Umbilical cord (tissue), 1 donor: ENCODE measurements at regions not wholly inside any gene's neighbourhood (a gene's known extent, or its start where the extent isn't known, plus 50 kb on each side); places are given as distances from the start of the nearest gene placed in this dataset.

Source experiments
- DNase-seq: peaks from one replicate; pipeline ENCODE4 v3.0.0-alpha.2; 2015; ENCODE audit warnings: low spot score

DNA sequence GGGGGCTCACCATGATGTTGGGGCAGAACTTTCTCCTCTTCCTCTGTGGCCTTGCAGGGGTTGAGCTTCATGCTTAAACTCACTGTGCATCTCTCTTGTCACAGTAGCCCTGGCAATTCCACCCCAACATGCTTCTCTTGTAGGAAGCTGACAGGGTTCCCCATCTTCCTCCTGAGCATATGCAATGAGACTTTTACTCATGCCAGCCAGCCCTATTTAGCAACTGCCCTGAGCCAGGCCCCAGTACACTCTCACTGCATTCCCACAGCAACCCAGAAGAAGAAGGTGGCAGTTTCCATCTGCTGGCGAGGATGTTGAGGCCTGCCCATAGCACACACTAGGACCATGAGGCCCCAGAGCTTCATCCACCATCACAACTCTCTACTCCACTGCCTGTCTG, 72.2 kb upstream of the TEX51 start:
- DNase-seq: no peak

DNA sequence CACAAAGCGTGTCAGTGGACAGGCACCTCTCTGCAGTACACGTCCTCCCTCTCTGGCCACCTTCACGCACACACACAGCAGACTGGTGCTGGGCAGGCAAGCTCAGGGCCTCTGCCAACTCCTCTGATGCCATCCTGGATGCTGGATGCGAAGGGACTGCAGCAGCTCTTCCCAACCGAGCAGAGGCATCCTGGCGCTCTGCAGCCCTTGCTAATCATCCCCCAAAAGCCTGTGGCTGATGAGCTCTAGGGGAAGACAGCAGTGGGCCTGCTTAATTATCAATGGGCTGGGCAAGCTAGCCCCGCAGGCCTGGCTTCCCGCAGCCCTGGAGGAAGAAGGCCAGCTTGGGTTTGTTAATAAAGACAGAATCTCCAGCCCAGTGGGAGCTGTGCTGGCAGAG, 71.3 kb upstream of the TEX51 start:
- no peak for DNase-seq

DNA sequence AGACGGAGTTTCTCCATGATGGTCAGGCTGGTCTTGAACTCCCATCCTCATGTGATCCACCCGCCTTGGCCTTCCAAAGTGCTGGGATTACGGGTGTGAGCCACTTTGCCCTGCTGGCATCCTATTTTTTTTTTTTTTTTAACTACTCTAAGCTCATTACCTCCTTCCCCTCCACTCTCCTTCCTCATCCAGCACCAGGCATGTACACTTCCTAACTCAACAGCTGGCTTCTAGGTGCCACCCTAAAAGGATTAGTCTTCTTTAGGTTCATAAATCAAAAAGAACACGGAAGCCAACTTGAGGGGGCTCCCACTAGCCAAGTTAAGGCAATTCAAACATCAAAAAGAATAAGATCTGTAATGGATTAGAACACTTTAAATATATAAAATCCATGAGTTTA, 70.6 kb upstream of the TEX51 start:
- DNase-seq: no peak

DNA sequence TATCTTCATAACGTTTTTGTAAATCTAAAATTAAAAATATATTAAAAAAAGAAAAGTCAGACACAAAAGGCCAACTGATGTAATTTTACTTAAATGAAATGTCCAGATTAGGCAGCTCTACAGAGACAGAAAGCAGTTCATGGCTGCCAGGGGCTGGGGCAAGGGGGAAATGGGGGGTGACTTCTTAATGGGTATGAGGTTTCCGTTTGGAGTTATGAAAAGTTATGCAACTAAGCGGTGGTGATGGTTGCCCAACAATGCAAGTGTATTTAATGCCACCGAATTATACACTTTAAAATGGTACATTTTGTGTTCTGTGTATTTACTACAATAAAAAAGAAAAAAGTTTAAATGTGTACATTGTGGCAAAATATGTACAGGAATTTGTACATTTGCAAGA, 70.2 kb upstream of the TEX51 start:
- DNase-seq: no peak

DNA sequence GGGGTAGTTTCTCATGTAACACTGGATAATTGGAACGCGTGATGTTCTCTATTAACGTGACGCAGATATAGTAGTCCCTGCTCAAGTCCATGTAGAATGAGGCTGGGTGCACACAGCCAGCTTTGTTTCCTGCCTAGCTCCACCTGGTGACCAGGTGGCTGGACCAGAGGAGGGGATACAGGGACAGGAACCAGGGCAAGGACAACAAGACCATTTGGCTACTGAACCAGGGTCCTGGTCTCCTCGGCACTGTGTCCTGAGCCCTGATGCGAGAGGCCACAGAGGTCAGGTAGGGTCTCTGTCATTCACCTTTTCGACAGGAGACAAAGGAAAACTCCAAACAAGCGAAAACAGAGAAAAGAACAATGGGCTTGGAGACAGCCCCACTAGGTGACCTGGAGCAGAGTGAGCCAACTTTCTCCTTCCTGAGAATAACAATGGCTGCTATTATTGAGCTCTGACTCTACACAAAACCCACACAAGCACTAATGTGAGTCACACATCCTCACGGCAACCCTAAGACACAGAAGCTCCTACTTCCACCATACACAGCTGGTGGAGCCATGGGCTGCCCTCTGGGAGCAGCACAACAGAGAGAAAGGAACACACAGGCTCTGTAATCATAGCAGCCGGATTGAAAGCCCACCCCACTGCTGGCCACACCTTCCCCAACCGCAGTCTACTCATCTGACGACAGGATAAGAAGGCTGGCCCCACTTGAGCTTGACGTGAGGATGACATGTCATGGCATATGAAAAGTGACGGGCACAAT, 67.3 kb upstream of the TEX51 start:
- DNase-seq: no peak

DNA sequence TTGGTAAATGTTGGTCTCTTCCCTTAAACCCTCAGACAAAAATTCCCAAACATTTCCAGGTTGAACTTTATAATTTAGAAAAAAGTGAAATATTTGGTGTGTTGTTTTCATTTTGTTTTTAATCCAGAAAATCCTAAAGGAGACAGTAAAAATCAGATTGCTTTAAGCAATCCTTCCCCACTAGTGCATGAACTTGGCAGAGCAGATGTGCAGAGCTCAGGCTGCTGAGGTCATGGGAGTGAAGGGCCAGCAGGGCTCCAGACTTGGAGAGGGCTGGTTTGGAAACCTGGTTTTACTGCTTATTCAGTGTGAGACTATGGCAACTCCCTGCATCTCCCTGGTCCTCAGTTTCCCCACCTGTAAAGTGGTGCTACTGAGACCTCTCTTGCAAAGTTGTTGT, 66.7 kb upstream of the TEX51 start:
- DNase-seq: peak; percentile 17

DNA sequence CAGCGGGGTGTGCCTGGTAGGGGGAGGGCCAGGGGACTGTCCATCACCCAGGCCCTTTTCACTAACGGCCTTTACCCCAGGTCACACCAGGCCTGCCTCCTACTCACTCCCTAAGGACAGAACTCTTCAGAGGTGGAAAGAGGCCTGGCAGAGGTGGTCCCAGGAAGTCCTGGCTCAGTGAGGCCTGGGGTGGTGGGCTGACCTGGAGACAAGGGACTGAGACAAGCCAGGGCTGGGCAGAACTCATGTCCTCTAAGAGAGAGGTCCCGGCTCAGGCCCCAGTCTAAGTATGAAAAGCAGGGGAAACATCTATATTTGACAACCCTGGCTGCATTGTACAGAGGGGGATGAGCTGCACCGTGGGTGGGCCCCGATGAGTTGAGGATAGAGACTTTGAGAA, 65.9 kb upstream of the TEX51 start:
- DNase-seq: no peak

DNA sequence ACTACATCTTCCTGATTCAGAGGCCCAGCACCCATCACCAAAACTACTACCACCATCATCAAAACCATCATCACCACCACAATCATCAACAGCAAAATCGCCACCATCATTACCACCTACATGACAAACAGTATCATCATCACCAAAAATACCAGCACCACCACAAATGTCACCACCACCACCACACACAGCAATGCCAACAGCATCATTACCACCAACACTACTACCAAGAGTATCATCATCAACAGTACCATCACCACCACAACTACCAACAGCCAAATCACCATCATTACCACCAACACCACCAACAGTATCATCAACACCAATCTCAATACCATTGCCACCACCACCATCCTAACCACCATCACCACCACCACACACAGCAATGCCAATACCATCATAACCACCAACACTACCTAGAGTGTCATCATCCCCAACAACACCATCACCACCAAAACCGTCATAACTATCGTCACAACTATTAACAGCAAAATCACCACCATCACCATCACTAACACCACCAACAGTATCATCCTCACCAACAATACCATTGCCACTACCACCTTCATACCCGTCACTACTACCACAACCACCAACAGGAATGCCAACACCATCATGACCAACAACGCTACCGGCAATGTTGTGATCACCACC, 64.6 kb upstream of the TEX51 start:
- DNase-seq: no peak

DNA sequence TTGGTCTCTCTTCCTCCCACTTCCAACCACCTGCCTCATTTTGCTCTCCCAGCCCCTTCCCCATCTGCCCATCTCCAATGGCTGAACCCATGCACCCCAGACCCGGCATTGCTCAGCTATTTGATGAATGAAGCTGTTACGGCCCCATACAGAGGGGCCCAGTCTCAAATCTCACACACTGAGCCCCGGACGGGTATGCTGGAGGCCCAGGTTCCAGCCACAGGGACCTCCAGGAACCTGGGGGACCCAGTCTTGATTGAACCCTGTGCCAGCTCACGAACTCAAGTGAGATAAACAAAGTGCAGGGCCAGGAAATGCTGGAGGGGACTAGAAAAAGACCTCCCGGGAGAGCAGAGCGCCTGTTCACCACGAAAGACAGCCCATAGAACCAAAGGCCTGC, 63.4 kb upstream of the TEX51 start:
- DNase-seq: no peak

DNA sequence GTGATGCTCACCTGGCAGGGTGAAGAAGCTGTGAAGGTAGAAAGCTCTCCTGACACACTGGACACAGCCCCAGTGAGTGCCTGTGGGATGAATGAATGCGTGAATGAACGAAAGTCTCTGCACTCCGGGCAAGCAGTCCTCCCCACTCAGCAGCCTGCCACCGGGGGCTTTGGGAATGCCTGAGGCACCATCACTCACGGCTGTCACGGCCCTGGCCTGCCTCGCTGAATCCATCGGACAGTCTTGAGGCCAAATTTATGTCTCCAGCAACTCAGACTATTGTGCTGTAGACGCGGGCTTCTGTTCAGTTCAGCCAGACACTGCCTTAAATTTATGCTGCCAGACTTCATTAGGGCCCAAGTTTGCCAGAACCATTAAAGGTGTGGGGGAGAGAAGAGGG, 62.9 kb upstream of the TEX51 start:
- no peak for DNase-seq

DNA sequence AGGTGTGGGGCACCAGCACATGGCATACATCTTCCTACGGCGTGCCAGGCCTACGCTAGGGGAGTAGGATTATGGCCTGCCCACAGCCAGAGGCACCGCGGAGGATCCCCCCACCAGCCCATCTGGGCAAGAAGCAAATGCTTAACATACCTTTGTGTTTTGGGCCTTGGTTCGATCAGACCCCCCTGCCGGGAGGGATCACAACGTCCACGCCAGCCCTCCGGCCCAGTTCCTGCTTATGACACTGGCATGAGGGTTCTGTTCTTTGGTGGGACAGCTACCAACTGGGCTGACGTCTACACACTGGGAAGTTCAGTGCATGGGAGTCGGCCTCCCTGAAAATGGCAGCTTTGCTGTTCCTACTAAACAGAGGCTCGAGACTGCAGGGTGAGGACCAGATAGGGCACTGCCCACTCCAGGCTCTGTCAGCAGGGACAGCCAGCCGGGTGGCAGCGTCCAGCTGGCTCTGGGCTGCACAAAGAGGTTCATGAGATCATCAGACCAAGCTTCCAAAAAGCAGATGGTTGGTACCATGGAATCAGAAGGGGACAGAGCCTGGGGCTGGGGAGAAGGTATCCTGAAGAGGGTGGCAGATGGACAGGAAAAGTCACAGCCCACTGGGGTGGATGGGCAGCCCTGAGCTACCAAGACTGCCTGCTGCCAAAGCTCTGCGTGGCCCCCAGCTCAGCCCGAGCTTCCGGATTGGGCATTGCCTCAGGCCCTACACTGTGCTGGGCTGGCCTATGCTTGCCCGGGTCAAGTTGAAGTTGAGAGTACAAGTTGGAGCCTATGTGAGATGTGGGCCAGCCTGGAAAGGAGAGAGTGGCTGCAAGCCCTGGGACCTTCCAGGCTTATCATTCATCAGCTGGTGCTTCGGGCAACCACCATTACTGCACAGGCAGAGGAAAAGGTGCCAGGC, 61.7 kb upstream of the TEX51 start:
- no peak for DNase-seq

DNA sequence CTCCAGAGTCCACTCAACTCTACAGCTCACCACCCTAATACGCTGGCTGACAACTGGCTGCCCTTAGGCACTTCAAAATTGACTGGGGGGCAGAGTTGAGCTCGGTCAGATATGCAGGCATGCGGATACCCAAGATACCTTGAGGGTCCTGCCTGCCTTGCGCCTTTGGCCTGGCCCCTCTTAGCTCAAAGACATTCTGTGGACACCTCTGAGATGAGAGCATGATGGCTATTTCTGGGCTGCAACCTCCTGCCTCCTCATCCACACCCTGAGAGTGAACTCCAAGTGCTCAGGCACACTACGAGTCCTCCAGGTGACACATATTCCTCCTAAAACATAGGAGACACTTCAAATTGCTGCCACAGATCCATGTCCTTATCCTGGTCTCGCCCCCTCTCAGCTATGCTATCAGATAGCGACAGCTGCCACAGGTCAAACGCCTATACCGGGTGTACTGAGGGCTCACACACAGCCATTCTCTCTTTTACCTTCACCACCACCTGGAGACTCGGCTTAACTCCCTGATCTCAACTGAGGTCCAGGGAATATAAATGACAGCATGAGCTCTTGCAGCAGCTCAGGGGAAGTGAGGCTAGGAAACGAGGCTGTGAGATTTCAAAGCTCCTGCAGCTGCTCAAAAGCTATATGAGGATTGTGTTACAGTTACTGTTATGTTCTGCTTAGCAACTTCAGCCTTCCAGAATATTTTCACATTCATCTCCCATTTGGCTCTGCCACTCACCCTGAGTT, 60.5 kb upstream of the TEX51 start:
- no peak for DNase-seq

DNA sequence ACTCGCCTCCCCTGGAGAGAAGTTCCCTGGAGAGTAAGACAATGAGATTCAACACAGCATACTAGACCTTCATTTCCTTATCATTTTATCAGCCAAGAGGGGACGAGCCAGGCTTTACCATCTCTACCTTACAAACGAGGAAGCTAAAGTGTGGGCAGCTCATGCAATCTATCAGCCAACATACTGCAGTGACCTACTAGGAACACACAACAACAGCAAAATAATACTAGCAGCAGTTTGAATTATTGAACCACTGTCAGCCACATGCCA, 60.0 kb upstream of the TEX51 start:
- DNase-seq: no peak

DNA sequence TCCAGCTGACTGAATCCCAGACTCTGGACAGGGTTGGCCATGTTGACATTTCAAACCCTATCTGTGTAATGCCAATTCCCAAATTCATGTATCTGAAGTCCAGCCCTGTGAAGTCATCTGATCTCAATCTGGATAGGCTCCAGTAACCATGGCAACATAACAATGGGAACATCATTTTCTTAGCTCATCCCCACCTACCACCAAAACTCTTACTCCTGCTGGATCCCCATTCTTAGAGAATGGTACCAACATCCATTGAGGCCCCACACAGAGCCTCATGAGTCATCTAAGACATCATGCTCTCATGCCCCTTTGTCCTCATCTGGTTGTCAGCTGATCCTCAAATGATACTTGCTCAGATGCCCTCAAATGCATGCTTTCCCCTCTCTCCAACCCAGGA, 58.9 kb upstream of the TEX51 start:
- no peak for DNase-seq

DNA sequence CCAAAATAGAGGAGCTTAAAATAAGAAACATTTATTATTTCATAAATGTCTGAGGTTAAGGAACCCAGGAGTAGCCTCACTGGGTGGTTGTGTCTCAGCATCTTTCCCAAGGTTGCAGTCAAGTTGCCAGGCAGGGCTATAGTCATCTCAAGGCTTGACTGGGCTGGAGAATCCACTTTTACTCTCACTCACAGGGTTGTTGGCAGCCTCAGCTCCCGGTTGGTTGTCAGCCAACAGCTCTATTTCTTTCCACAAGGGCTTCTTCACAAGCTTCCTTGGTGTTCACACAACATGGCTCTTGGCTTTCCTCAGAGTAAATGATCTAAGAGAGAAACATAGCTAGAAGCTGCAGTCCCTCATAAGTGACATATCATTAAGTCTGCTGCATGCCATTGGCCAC, 55.6 kb upstream of the TEX51 start:
- no peak for DNase-seq

DNA sequence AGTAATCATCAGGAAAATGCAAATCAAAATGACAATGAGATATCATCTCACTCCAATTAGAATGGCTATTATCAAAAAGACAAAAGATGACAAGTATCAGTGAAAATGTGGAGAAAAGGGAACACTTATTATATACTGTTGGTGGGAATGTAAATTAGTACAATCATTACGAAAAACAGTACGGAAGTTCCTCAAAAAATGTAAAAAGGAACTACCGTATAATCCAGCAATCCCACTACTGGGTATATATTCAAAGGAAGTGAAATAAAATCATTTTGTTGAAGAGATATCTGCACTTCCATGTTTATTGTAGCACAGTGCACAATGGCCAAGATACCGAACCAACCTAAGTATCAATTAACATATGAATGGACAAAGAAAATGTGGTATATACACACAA, 52.4 kb upstream of the TEX51 start:
- DNase-seq: no peak
